Fibroblast of lung (primary cell): ENCODE measurements at regions not wholly inside any gene's neighbourhood (a gene's known extent, or its start where the extent isn't known, plus 50 kb on each side); places are given as distances from the start of the nearest gene placed in this dataset.

ENCODE experiments used
- DNase-seq, 2 donors: peaks; one replicate each; pipeline versions ENCODE4 v3.0.0 to v3.0.0-alpha.2; 2010; ENCODE audit warnings: low read depth in 2 of 2
- H2AFZ ChIP-seq: 2 replicates; pipeline ENCODE4 v1.5.1; 2012; ENCODE audit warnings: low read length, control low read depth, inconsistent platforms
- H3K27ac ChIP-seq: 2 replicates; pipeline ENCODE4 v1.5.1; 2011; ENCODE audit warnings: low read length, control low read depth; ENCODE audit not compliant: insufficient read depth
- H3K27me3 ChIP-seq: 2 replicates; pipeline ENCODE4 v1.5.1; 2011; ENCODE audit warnings: mild to moderate bottlenecking, low read length; ENCODE audit not compliant: control insufficient read depth, insufficient read depth
- H3K36me3 ChIP-seq: 2 replicates; pipeline ENCODE4 v1.5.1; 2011; ENCODE audit warnings: low read length; ENCODE audit not compliant: control insufficient read depth, insufficient read depth
- H3K4me1 ChIP-seq: 2 replicates; pipeline ENCODE4 v1.5.1; 2011; ENCODE audit warnings: low read length; ENCODE audit not compliant: control insufficient read depth, insufficient read depth; ENCODE audit errors: extremely low read depth
- H3K4me2 ChIP-seq: 2 replicates; pipeline ENCODE4 v1.5.1; 2011; ENCODE audit warnings: low read length, control low read depth; ENCODE audit not compliant: insufficient read depth; ENCODE audit errors: extremely low read depth
- H3K4me3 ChIP-seq, 4 experiments: fragments of 200-600 bp in 1 of 4; sonication (generic) in 1 of 4; replicated peaks in 1 of 4; 2 replicates each; pipeline ENCODE4 v1.5.1; 2011 to 2016; ENCODE audit warnings: low read length in 4 of 4, low read depth in 3 of 4, mild to moderate bottlenecking in 3 of 4, control low read depth in 2 of 4, inconsistent platforms in 1 of 4, mixed read lengths in 1 of 4; ENCODE audit not compliant: insufficient read depth in 1 of 4; ENCODE audit errors: control extremely low read depth in 1 of 4
- H3K79me2 ChIP-seq: 2 replicates; pipeline ENCODE4 v1.5.1; 2012; ENCODE audit warnings: mild to moderate bottlenecking, low read length, inconsistent platforms; ENCODE audit not compliant: control insufficient read depth, insufficient read depth
- H3K9ac ChIP-seq: 2 replicates; pipeline ENCODE4 v1.5.1; 2011; ENCODE audit warnings: mild to moderate bottlenecking, low read length, control low read depth; ENCODE audit not compliant: insufficient read depth
- H3K9me3 ChIP-seq: 2 replicates; pipeline ENCODE4 v1.5.1; 2012; ENCODE audit warnings: low read depth, low read length; ENCODE audit not compliant: control insufficient read depth, insufficient read depth
- H4K20me1 ChIP-seq: 2 replicates; pipeline ENCODE4 v1.5.1; 2011; ENCODE audit warnings: low read length; ENCODE audit not compliant: control insufficient read depth, insufficient read depth; ENCODE audit errors: extremely low read depth
- EZH2 ChIP-seq: IDR thresholded peaks from 2 replicates; pipeline ENCODE4 v1.5.1; 2012; ENCODE audit warnings: low read length, control low read depth, mild to moderate bottlenecking; ENCODE audit errors: missing control alignments
- TF ChIP-seq, protein P1 (sequence below), 2 donors: IDR thresholded peaks in 1 of 2; conservative IDR thresholded peaks in 1 of 2; 1 replicate in 1 of 2; 2 replicates in 1 of 2; pipeline ENCODE4 v1.5.1; 2011 to 2012; ENCODE audit warnings: low read length in 2 of 2, control low read depth in 1 of 2, inconsistent platforms in 1 of 2, low read depth in 1 of 2, mild to moderate bottlenecking in 1 of 2

GRCh38 chr4:54882616-54883015, 224.9 kb downstream of the KIT start:
- Histone ChIP-seq H3K4me3 (no peak overlapping the region), H3K4me1 (peaks cover 2% of the 10 kb centered on the region), H2AFZ (no peak overlapping the region), H3K79me2 (no peaks in the 10 kb centered on the region), H3K36me3 (no peaks in the 10 kb centered on the region), H3K4me2 (no peak overlapping the region), H3K9ac (no peak overlapping the region), H3K9me3 (no peaks in the 10 kb centered on the region), H4K20me1 (no peaks in the 10 kb centered on the region), H3K27me3 (no peaks in the 10 kb centered on the region), H3K27ac (no peak overlapping the region)
- peak in 1 of 2 donors; percentile 15 for DNase-seq
- TF ChIP-seq, protein P1, sequence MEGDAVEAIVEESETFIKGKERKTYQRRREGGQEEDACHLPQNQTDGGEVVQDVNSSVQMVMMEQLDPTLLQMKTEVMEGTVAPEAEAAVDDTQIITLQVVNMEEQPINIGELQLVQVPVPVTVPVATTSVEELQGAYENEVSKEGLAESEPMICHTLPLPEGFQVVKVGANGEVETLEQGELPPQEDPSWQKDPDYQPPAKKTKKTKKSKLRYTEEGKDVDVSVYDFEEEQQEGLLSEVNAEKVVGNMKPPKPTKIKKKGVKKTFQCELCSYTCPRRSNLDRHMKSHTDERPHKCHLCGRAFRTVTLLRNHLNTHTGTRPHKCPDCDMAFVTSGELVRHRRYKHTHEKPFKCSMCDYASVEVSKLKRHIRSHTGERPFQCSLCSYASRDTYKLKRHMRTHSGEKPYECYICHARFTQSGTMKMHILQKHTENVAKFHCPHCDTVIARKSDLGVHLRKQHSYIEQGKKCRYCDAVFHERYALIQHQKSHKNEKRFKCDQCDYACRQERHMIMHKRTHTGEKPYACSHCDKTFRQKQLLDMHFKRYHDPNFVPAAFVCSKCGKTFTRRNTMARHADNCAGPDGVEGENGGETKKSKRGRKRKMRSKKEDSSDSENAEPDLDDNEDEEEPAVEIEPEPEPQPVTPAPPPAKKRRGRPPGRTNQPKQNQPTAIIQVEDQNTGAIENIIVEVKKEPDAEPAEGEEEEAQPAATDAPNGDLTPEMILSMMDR (conservative IDR thresholded peaks at IDR 0.05 in 1 of 2, IDR thresholded peaks at IDR 0.05 in 1 of 2; ENCODE audit: low read depth in 1 of 2, low read length in 2 of 2), result no peak
- TF ChIP-seq EZH2, result no peak

GRCh38 chr4:54879576-54879975, 221.8 kb downstream of the KIT start:
- no peaks in the 10 kb centered on the region for H4K20me1 ChIP-seq
- peaks cover 2% of the 10 kb centered on the region for H3K4me1 ChIP-seq
- H3K4me3 ChIP-seq, result no peak overlapping the region
- no peak overlapping the region for H3K9ac ChIP-seq
- H3K27ac ChIP-seq, result no peak overlapping the region
- H3K9me3 ChIP-seq, result no peaks in the 10 kb centered on the region
- peak; percentile 25 to 75 for DNase-seq
- H3K27me3 ChIP-seq, result no peaks in the 10 kb centered on the region
- H3K36me3 ChIP-seq, result no peaks in the 10 kb centered on the region
- no peak overlapping the region for H3K4me2 ChIP-seq
- no peaks in the 10 kb centered on the region for H3K79me2 ChIP-seq
- no peak overlapping the region for H2AFZ ChIP-seq
- TF ChIP-seq, protein P1 (conservative IDR thresholded peaks at IDR 0.05 in 1 of 2, IDR thresholded peaks at IDR 0.05 in 1 of 2; ENCODE audit: low read depth in 1 of 2, low read length in 2 of 2), result no peak
- TF ChIP-seq EZH2, result no peak

- Histone ChIP-seq H2AFZ (no peak overlapping the region), H3K79me2 (no peaks in the 10 kb centered on the region), H3K9ac (no peak overlapping the region), H3K4me1 (peaks cover 2% of the 10 kb centered on the region), H3K4me3 (no peak overlapping the region), H3K36me3 (no peaks in the 10 kb centered on the region), H4K20me1 (no peaks in the 10 kb centered on the region), H3K27me3 (peaks cover 2% of the 10 kb centered on the region), H3K4me2 (no peak overlapping the region), H3K27ac (no peak overlapping the region), H3K9me3 (no peaks in the 10 kb centered on the region)
- DNase-seq, result peak; percentile 31 to 58
- TF ChIP-seq EZH2, result no peak
- TF ChIP-seq, protein P1 (conservative IDR thresholded peaks at IDR 0.05 in 1 of 2, IDR thresholded peaks at IDR 0.05 in 1 of 2; ENCODE audit: low read depth in 1 of 2, low read length in 2 of 2), result no peak
Measured at GRCh38 chr4:54877006-54877405, 219.2 kb downstream of the KIT start.
